ENCODE measurements at regions not wholly inside any gene's neighbourhood (a gene's known extent, or its start where the extent isn't known, plus 50 kb on each side); places are given as distances from the start of the nearest gene placed in this dataset.

DNA sequence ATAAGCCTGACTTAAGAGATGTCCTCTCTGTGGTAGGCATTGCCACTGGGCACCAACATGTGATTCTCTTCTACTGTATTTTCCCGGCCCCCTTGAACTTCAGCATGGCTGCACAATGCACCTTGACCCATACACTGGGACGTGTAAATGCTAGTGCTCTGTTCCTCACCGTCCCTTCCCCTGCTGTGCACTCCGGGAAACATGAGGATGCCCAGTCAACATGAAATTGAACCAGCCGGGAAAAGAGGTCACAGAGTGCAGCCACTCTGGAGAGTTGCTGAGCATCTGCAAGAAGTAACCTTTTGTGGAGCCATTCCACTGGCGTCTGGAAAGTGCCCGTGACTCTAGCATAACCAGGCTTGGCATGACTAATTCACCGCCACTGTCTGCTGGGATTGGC is 646.7 kb downstream of the NPHP4 start:
- Histone ChIP-seq H3K27me3 (peaks cover 0 to 13% (median 0%) of the 10 kb centered on the region in 9 donors), H3K4me3 (no peak overlapping the region), H3K9me3 (no peaks in the 10 kb centered on the region), H3K27ac (no peak overlapping the region), H3K36me3 (no peaks in the 10 kb centered on the region), H3K4me1 (no peaks in the 10 kb centered on the region)
- WGBS, 4 donors = 76 to 84% (median 83%) methylated on average over 8 of the region's 8 CpGs
- ATAC-seq (no peak), DNase-seq (no peak)
- intact Hi-C loops (cut with DNase I) = no loop called here
- no peak for TF ChIP-seq POLR2A (IDR thresholded peaks at IDR 0.05)
- TF ChIP-seq, protein P1, sequence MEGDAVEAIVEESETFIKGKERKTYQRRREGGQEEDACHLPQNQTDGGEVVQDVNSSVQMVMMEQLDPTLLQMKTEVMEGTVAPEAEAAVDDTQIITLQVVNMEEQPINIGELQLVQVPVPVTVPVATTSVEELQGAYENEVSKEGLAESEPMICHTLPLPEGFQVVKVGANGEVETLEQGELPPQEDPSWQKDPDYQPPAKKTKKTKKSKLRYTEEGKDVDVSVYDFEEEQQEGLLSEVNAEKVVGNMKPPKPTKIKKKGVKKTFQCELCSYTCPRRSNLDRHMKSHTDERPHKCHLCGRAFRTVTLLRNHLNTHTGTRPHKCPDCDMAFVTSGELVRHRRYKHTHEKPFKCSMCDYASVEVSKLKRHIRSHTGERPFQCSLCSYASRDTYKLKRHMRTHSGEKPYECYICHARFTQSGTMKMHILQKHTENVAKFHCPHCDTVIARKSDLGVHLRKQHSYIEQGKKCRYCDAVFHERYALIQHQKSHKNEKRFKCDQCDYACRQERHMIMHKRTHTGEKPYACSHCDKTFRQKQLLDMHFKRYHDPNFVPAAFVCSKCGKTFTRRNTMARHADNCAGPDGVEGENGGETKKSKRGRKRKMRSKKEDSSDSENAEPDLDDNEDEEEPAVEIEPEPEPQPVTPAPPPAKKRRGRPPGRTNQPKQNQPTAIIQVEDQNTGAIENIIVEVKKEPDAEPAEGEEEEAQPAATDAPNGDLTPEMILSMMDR (IDR thresholded peaks at IDR 0.05) = no peak

DNA sequence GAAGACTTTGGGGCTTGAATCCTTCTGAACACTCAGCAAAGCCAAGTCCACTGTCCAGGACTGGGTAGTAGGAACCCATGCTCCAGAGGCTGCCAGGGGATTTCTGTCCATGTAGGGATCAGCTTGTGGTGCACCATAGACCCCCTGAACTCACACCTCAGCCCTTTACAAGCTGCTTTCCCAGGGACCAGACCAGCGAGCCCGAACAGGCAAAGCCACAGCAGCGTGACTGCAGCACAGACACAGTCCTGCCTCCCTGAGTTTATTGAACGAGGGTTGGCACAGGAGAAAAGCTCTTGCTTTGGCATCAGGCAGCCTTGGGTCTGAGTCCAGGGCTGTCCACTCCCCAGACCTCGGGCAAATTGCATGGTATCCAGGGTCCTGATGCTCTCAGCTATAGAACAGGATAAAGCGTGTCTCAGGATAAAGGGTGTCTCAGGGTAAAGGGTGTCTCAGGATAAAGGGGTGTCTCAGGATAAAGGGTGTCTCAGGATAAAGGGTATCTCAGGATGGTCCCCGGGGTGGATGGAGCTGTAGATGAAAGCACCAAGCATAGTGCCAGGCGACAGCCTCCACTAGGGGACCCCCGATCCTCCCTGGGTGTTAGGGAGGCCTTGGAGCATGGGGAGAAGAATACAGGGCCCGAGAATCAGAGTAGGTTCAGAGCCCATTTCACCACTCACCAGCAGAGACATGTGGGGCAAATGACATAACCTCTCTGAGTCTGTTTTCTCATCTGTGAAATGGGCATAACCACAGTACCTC is 648.8 kb downstream of the NPHP4 start:
- no peak overlapping the region for H3K27ac ChIP-seq

DNA sequence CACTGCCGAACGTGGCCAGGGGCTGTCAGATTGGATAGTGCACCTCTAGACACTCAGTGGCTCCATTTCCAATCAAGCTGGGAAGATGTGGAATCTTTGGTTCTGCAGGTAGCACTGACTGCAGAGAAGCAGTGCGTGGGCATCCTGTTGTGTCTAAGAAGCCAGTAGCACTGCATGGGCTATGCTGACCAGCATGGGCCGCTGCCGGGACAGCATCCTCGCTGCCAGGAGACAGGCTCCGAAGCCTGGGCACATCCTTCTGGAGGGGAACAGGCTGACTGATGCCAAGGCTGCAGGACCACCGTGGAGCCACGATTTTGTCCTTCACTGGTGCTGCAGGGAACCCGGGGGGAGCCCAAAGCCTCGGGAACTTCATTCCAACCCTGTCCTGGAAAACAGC is 649.4 kb downstream of the NPHP4 start:
- Histone ChIP-seq H3K4me1 (no peaks in the 10 kb centered on the region), H3K4me3 (no peak overlapping the region), H3K9me3 (no peaks in the 10 kb centered on the region), H3K27ac (no peak overlapping the region), H3K36me3 (no peaks in the 10 kb centered on the region), H3K27me3 (peaks cover 0 to 13% (median 0%) of the 10 kb centered on the region in 9 donors)
- ATAC-seq (no peak), DNase-seq (no peak)
- TF ChIP-seq, protein P1 (IDR thresholded peaks at IDR 0.05) = no peak
- TF ChIP-seq POLR2A (IDR thresholded peaks at IDR 0.05) = no peak
- intact Hi-C loops (cut with DNase I) = no loop called here
- 69 to 77% (median 74%) methylated on average over 7 to 11 of the region's 11 CpGs for WGBS, 4 donors

More for the DNA sequence above, 648.8 kb downstream of the NPHP4 start:
- no peak for DNase-seq
- Histone ChIP-seq H3K4me3 (no peak overlapping the region), H3K9me3 (no peaks in the 10 kb centered on the region), H3K4me1 (no peaks in the 10 kb centered on the region), H3K36me3 (no peaks in the 10 kb centered on the region), H3K27me3 (peaks cover 0 to 13% (median 0%) of the 10 kb centered on the region in 9 donors)
- no peak for ATAC-seq
- intact Hi-C loops (cut with DNase I) = no loop called here
- no peak for TF ChIP-seq POLR2A (IDR thresholded peaks at IDR 0.05)
- TF ChIP-seq, protein P1 (IDR thresholded peaks at IDR 0.05) = no peak
- 72 to 78% (median 75%) methylated on average over 7 to 10 of the region's 10 CpGs for WGBS, 4 donors

DNA sequence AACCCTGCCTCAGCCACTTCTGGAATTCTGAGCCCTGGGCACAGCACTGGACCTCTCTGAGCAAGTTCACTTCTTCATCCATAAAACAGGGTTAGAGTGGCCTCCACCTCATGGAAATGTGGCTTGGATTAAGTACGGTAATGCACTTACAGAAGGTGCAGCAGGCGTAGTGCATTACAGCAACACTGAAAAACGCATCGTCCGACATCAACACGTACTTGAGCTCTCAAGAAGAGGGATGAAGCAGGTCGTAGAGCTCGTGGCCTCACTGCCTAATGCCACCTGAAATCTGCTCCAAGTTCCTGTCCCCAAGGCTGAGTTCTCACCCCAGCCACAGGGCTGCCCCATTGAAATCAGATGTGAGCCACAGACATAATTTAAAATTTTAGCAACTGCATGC is 650.1 kb downstream of the NPHP4 start:
- WGBS, 4 donors = 72 to 80% (median 79%) methylated on average over 8 of the region's 8 CpGs
- Histone ChIP-seq H3K4me1 (no peaks in the 10 kb centered on the region), H3K27ac (no peak overlapping the region), H3K9me3 (no peaks in the 10 kb centered on the region), H3K27me3 (peaks cover 0 to 13% (median 0%) of the 10 kb centered on the region in 9 donors), H3K36me3 (no peaks in the 10 kb centered on the region), H3K4me3 (no peak overlapping the region)
- DNase-seq (no peak), ATAC-seq (no peak)
- intact Hi-C loops (cut with DNase I) = no loop called here
- TF ChIP-seq, protein P1 (IDR thresholded peaks at IDR 0.05) = no peak
- TF ChIP-seq POLR2A (IDR thresholded peaks at IDR 0.05) = no peak

Measured in heart left ventricle (tissue), 16 donors.